T-helper 17 cell (primary cell): ENCODE measurements at regions not wholly inside any gene's neighbourhood (a gene's known extent, or its start where the extent isn't known, plus 50 kb on each side); places are given as distances from the start of the nearest gene placed in this dataset.

ENCODE experiments used
- ATAC-seq: fragments of 150-1000 bp; cut with Tn5 transposase; 2 replicates; pipeline ENCODE4 v1.10.0; 2021; ENCODE audit warnings: mild to moderate bottlenecking, moderate library complexity
- DNase-seq, 3 donors: peaks; one replicate each; pipeline versions ENCODE4 v3.0.0 to v3.0.0-alpha.2; 2020 to 2021
- H3K9me3 ChIP-seq: one replicate; pipeline ENCODE4 v1.7.0; 2013; ENCODE audit warnings: low read length, mild to moderate bottlenecking; ENCODE audit not compliant: control insufficient read depth, poor library complexity, severe bottlenecking
- H3K27ac Mint-ChIP-seq: one replicate; pipeline ENCODE4 v1.8.0; 2022; ENCODE audit warnings: mild to moderate bottlenecking, moderate library complexity, mixed read lengths
- H3K27me3 Mint-ChIP-seq: one replicate; pipeline ENCODE4 v1.8.0; 2022; ENCODE audit warnings: mixed read lengths
- H3K36me3 Mint-ChIP-seq: one replicate; pipeline ENCODE4 v1.8.0; 2022; ENCODE audit warnings: low read depth, mixed read lengths
- H3K4me1 Mint-ChIP-seq: one replicate; pipeline ENCODE4 v1.8.0; 2022; ENCODE audit warnings: mild to moderate bottlenecking, mixed read lengths
- H3K4me3 Mint-ChIP-seq: one replicate; pipeline ENCODE4 v1.8.0; 2022; ENCODE audit warnings: mild to moderate bottlenecking, moderate library complexity, mixed read lengths

- Mint-ChIP-seq H3K27ac (no peak overlapping the region), H3K4me3 (no peak overlapping the region), H3K36me3 (no peaks in the 10 kb centered on the region), H3K27me3 (peaks cover 31% of the 10 kb centered on the region), H3K4me1 (no peaks in the 10 kb centered on the region)
- no peak for ATAC-seq
- DNase-seq = no peak
- no peaks in the 10 kb centered on the region for H3K9me3 ChIP-seq
Measured at GRCh38 chr15:91679447-91679846, 174.1 kb upstream of the SLCO3A1 start.

- Mint-ChIP-seq H3K36me3 (peaks cover 2% of the 10 kb centered on the region), H3K27ac (no peak overlapping the region), H3K27me3 (peaks cover 46% of the 10 kb centered on the region), H3K4me3 (no peak overlapping the region), H3K4me1 (no peaks in the 10 kb centered on the region)
- ATAC-seq = no peak
- DNase-seq = no peak
- no peaks in the 10 kb centered on the region for H3K9me3 ChIP-seq
Measured at GRCh38 chr15:91685436-91685835, 168.1 kb upstream of the SLCO3A1 start.

- no peaks in the 10 kb centered on the region for H3K9me3 ChIP-seq
- DNase-seq = no peak
- peaks cover 2% of the 10 kb centered on the region for H3K36me3 Mint-ChIP-seq
- H3K27ac Mint-ChIP-seq = no peak overlapping the region
- H3K4me1 Mint-ChIP-seq = no peaks in the 10 kb centered on the region
- no peak for ATAC-seq
- peaks cover 32% of the 10 kb centered on the region for H3K27me3 Mint-ChIP-seq
- no peak overlapping the region for H3K4me3 Mint-ChIP-seq
Measured at GRCh38 chr15:91688811-91689210, 164.7 kb upstream of the SLCO3A1 start.

GRCh38 chr15:91689377-91689776 lies 164.1 kb upstream of the SLCO3A1 start:
- H3K4me1 Mint-ChIP-seq = no peaks in the 10 kb centered on the region
- peaks cover 26% of the 10 kb centered on the region for H3K27me3 Mint-ChIP-seq
- ATAC-seq (no peak), DNase-seq (no peak)
- H3K4me3 Mint-ChIP-seq = no peak overlapping the region
- H3K27ac Mint-ChIP-seq = no peak overlapping the region
- H3K9me3 ChIP-seq = no peaks in the 10 kb centered on the region
- peaks cover 2% of the 10 kb centered on the region for H3K36me3 Mint-ChIP-seq

GRCh38 chr15:91692596-91692995 lies 160.9 kb upstream of the SLCO3A1 start:
- no peaks in the 10 kb centered on the region for H3K36me3 Mint-ChIP-seq
- peaks cover 18% of the 10 kb centered on the region for H3K27me3 Mint-ChIP-seq
- no peaks in the 10 kb centered on the region for H3K9me3 ChIP-seq
- no peak for DNase-seq
- no peak for ATAC-seq
- H3K27ac Mint-ChIP-seq = no peak overlapping the region
- no peaks in the 10 kb centered on the region for H3K4me1 Mint-ChIP-seq
- H3K4me3 Mint-ChIP-seq = no peak overlapping the region

- no peak overlapping the region for H3K27ac Mint-ChIP-seq
- H3K4me3 Mint-ChIP-seq = no peak overlapping the region
- H3K4me1 Mint-ChIP-seq = no peaks in the 10 kb centered on the region
- H3K27me3 Mint-ChIP-seq = peaks cover 18% of the 10 kb centered on the region
- H3K36me3 Mint-ChIP-seq = no peaks in the 10 kb centered on the region
- no peak for ATAC-seq
- no peaks in the 10 kb centered on the region for H3K9me3 ChIP-seq
- no peak for DNase-seq
Measured at GRCh38 chr15:91694131-91694830, 159.2 kb upstream of the SLCO3A1 start.

- Mint-ChIP-seq H3K27ac (no peak overlapping the region), H3K4me1 (no peaks in the 10 kb centered on the region), H3K27me3 (peaks cover 15% of the 10 kb centered on the region), H3K4me3 (no peak overlapping the region), H3K36me3 (no peaks in the 10 kb centered on the region)
- DNase-seq = no peak
- ATAC-seq = no peak
- no peaks in the 10 kb centered on the region for H3K9me3 ChIP-seq
Measured at GRCh38 chr15:91694831-91695210, 158.7 kb upstream of the SLCO3A1 start.

- Mint-ChIP-seq H3K36me3 (peaks cover 1% of the 10 kb centered on the region), H3K27ac (no peak overlapping the region), H3K4me3 (no peak overlapping the region), H3K4me1 (no peaks in the 10 kb centered on the region), H3K27me3 (peaks cover 21% of the 10 kb centered on the region)
- DNase-seq (no peak), ATAC-seq (no peak)
- H3K9me3 ChIP-seq = no peaks in the 10 kb centered on the region
Measured at GRCh38 chr15:91695799-91696198, 157.7 kb upstream of the SLCO3A1 start.

GRCh38 chr15:91696981-91697380 lies 156.5 kb upstream of the SLCO3A1 start:
- Mint-ChIP-seq H3K27ac (no peak overlapping the region), H3K4me3 (no peak overlapping the region), H3K4me1 (peaks cover 2% of the 10 kb centered on the region), H3K27me3 (peaks cover 24% of the 10 kb centered on the region), H3K36me3 (peaks cover 3% of the 10 kb centered on the region)
- ATAC-seq (no peak), DNase-seq (no peak)
- H3K9me3 ChIP-seq = no peaks in the 10 kb centered on the region

GRCh38 chr15:91698241-91698640 lies 155.3 kb upstream of the SLCO3A1 start:
- no peak overlapping the region for H3K27ac Mint-ChIP-seq
- no peak for DNase-seq
- peaks cover 2% of the 10 kb centered on the region for H3K4me1 Mint-ChIP-seq
- ATAC-seq = no peak
- H3K36me3 Mint-ChIP-seq = peaks cover 3% of the 10 kb centered on the region
- H3K4me3 Mint-ChIP-seq = no peak overlapping the region
- H3K9me3 ChIP-seq = no peaks in the 10 kb centered on the region
- peaks cover 21% of the 10 kb centered on the region for H3K27me3 Mint-ChIP-seq

- Mint-ChIP-seq H3K4me1 (peaks cover 2% of the 10 kb centered on the region), H3K27ac (no peak overlapping the region), H3K4me3 (no peak overlapping the region), H3K27me3 (peaks cover 21% of the 10 kb centered on the region), H3K36me3 (peaks cover 3% of the 10 kb centered on the region)
- DNase-seq (no peak), ATAC-seq (no peak)
- H3K9me3 ChIP-seq = no peaks in the 10 kb centered on the region
Measured at GRCh38 chr15:91699741-91700140, 153.8 kb upstream of the SLCO3A1 start.

GRCh38 chr15:91703274-91703673 lies 150.2 kb upstream of the SLCO3A1 start:
- ATAC-seq (no peak), DNase-seq (no peak)
- peaks cover 15% of the 10 kb centered on the region for H3K4me1 Mint-ChIP-seq
- no peak overlapping the region for H3K27ac Mint-ChIP-seq
- H3K36me3 Mint-ChIP-seq = peaks cover 3% of the 10 kb centered on the region
- peaks cover 14% of the 10 kb centered on the region for H3K27me3 Mint-ChIP-seq
- H3K4me3 Mint-ChIP-seq = no peak overlapping the region
- H3K9me3 ChIP-seq = no peaks in the 10 kb centered on the region

- H3K4me1 Mint-ChIP-seq = peaks cover 15% of the 10 kb centered on the region
- H3K27ac Mint-ChIP-seq = no peak overlapping the region
- no peak for ATAC-seq
Measured at GRCh38 chr15:91704343-91704742, 149.2 kb upstream of the SLCO3A1 start.

GRCh38 chr15:91706322-91707032 lies 147.0 kb upstream of the SLCO3A1 start:
- no peaks in the 10 kb centered on the region for H3K9me3 ChIP-seq
- Mint-ChIP-seq H3K4me3 (peak overlapping the region; percentile 69), H3K27ac (peak overlapping the region; percentile 54), H3K27me3 (peaks cover 23% of the 10 kb centered on the region), H3K36me3 (no peaks in the 10 kb centered on the region), H3K4me1 (peaks cover 15% of the 10 kb centered on the region)
- ATAC-seq (peak; percentile 98), DNase-seq (peak; percentile 39 to 74 (median 51))

More at GRCh38 chr15:91704343-91704742, 149.2 kb upstream of the SLCO3A1 start:
- Mint-ChIP-seq H3K27me3 (peaks cover 19% of the 10 kb centered on the region), H3K36me3 (peaks cover 3% of the 10 kb centered on the region), H3K4me3 (no peak overlapping the region)
- DNase-seq = no peak
- H3K9me3 ChIP-seq = no peaks in the 10 kb centered on the region
